B cell (primary cell): ENCODE measurements at regions not wholly inside any gene's neighbourhood (a gene's known extent, or its start where the extent isn't known, plus 50 kb on each side); places are given as distances from the start of the nearest gene placed in this dataset.

Experiments used
- ATAC-seq: fragments of 200-7000 bp; cut with Tn5 transposase; one replicate; pipeline ENCODE4 v1.10.0; 2021; ENCODE audit warnings: low read depth, mild to moderate bottlenecking, moderate number of reproducible peaks, moderate library complexity
- CTCF ChIA-PET: fragments of 350-600 bp; sonication (Branson Sonifier 250); formaldehyde crosslinking; loops from one replicate; lab custom pipeline; 2021; ENCODE audit warnings: antibody characterized with exemption, inconsistent platforms; lab: Charles Lee
- POLR2A ChIA-PET: fragments of 350-600 bp; sonication (Branson Sonifier 250); formaldehyde crosslinking; loops from one replicate; lab custom pipeline; 2021; ENCODE audit warnings: antibody characterized with exemption; lab: Charles Lee
- DNase-seq: peaks from one replicate; pipeline ENCODE4 v3.0.0; 2013
- H2AFZ ChIP-seq: 2 replicates; pipeline ENCODE4 v1.6.1; 2012; ENCODE audit warnings: mild to moderate bottlenecking, low read depth, low read length; ENCODE audit not compliant: insufficient read depth, poor library complexity, severe bottlenecking
- H3K27ac ChIP-seq, 2 donors: 1 replicate in 1 of 2; 2 replicates in 1 of 2; pipeline ENCODE4 v1.5.1; 2012 to 2013; ENCODE audit warnings: low read length in 2 of 2, mild to moderate bottlenecking in 2 of 2, moderate library complexity in 1 of 2
- H3K27me3 ChIP-seq, 4 experiments: fragments of 200-600 bp in 1 of 4; sonication (generic) in 1 of 4; replicated peaks in 1 of 4; 1 replicate in 2 of 4; 2 replicates in 2 of 4; pipeline versions ENCODE4 v1.6.1 to v1.7.0; 2013 to 2016; ENCODE audit warnings: low read length in 3 of 4, mild to moderate bottlenecking in 2 of 4, mixed read lengths in 1 of 4, moderate library complexity in 1 of 4; ENCODE audit not compliant: insufficient read depth in 4 of 4, control insufficient read depth in 3 of 4; ENCODE audit errors: control extremely low read depth in 1 of 4
- H3K36me3 ChIP-seq, 2 experiments: replicated peaks in 1 of 2; 1 replicate in 1 of 2; 2 replicates in 1 of 2; pipeline versions ENCODE4 v1.6.1 to v1.7.1; 2013; ENCODE audit warnings: low read length in 1 of 2; ENCODE audit not compliant: insufficient read depth in 2 of 2, control insufficient read depth in 1 of 2; ENCODE audit errors: control extremely low read depth in 1 of 2, extremely low read depth in 1 of 2
- H3K4me1 ChIP-seq, 2 donors: fragments of 200-600 bp in 1 of 2; sonication (generic) in 1 of 2; 1 replicate in 1 of 2; 2 replicates in 1 of 2; pipeline versions ENCODE4 v1.5.1 to v1.6.1; 2013 to 2017; ENCODE audit warnings: low read length in 2 of 2; ENCODE audit not compliant: control insufficient read depth in 2 of 2, insufficient read depth in 2 of 2
- H3K4me2 ChIP-seq: replicated peaks from 2 replicates; pipeline ENCODE3; 2012; ENCODE audit warnings: mild to moderate bottlenecking, low read depth, low read length; ENCODE audit not compliant: poor library complexity, severe bottlenecking
- H3K4me3 ChIP-seq, 5 experiments: fragments of 200-600 bp in 1 of 5; sonication (generic) in 1 of 5; 1 replicate in 3 of 5; 2 replicates in 2 of 5; pipeline versions ENCODE4 v1.5.1 to v1.7.0; 2011 to 2016; ENCODE audit warnings: low read length in 4 of 5, mild to moderate bottlenecking in 4 of 5, low read depth in 2 of 5, control low read depth in 1 of 5, moderate library complexity in 1 of 5; ENCODE audit not compliant: insufficient read depth in 1 of 5; ENCODE audit errors: control extremely low read depth in 1 of 5, extremely low read depth in 1 of 5
- H3K79me2 ChIP-seq: fragments of 200-600 bp; sonication (generic); one replicate; pipeline ENCODE4 v1.6.0; 2016; ENCODE audit warnings: low read length; ENCODE audit not compliant: control insufficient read depth, insufficient read depth
- H3K9ac ChIP-seq: fragments of 200-600 bp; sonication (generic); 2 replicates; pipeline ENCODE4 v1.6.1; 2017; ENCODE audit warnings: mild to moderate bottlenecking, low read length, moderate library complexity
- H3K9me3 ChIP-seq, 3 donors: one replicate each; pipeline versions ENCODE4 v1.6.1 to v1.7.1; 2013; ENCODE audit warnings: low read length in 2 of 3; ENCODE audit not compliant: control insufficient read depth in 2 of 3, insufficient read depth in 1 of 3; ENCODE audit errors: control extremely low read depth in 1 of 3
- H4K20me1 ChIP-seq: 2 replicates; pipeline ENCODE4 v1.6.0; 2012; ENCODE audit warnings: mild to moderate bottlenecking, low read length; ENCODE audit not compliant: insufficient read depth, control insufficient read depth, poor library complexity, severe bottlenecking
- H3K27ac Mint-ChIP-seq: one replicate; pipeline ENCODE4 v1.8.0; 2021; ENCODE audit warnings: mixed read lengths
- H3K27me3 Mint-ChIP-seq: one replicate; pipeline ENCODE4 v1.8.0; 2021; ENCODE audit warnings: mixed read lengths
- H3K4me1 Mint-ChIP-seq: one replicate; pipeline ENCODE4 v1.8.0; 2021; ENCODE audit warnings: mixed read lengths
- H3K4me3 Mint-ChIP-seq: one replicate; pipeline ENCODE4 v1.8.0; 2021; ENCODE audit warnings: mixed read lengths
- H3K9me3 Mint-ChIP-seq: one replicate; pipeline ENCODE4 v1.8.0; 2022; ENCODE audit warnings: mixed read lengths; ENCODE audit not compliant: insufficient read depth
- EZH2 ChIP-seq: IDR thresholded peaks from 2 replicates; pipeline ENCODE4 v1.6.1; 2012; ENCODE audit warnings: borderline replicate concordance, low read depth, mild to moderate bottlenecking, moderate library complexity, low read length; ENCODE audit not compliant: insufficient read depth, poor library complexity, severe bottlenecking
- WGBS: methylation state at CpG from one replicate; pipeline ENCODE4 v1.1.5; 2013; ENCODE audit warnings: missing lambda C conversion rate; ENCODE audit not compliant: insufficient coverage; 5-methylcytosine and 5-hydroxymethylcytosine counted together
- intact Hi-C: fragments of 100-400 bp; cut with micrococcal nuclease; formaldehyde crosslinking; loops from one replicate; pipeline ENCODE4 v1.10.0; 2022
- TF ChIP-seq, protein P1 (sequence below): fragments of 200-600 bp; IDR thresholded peaks from one replicate; pipeline ENCODE4 v1.8.0; 2022; ENCODE audit warnings: antibody characterized with exemption, mild to moderate bottlenecking

- intact Hi-C loops, result no loop called here
- no peak overlapping the region for H3K4me2 ChIP-seq
- no peaks in the 10 kb centered on the region for H3K4me1 ChIP-seq
- H2AFZ ChIP-seq, result no peak overlapping the region
- Mint-ChIP-seq H3K9me3 (peaks cover 8% of the 10 kb centered on the region), H3K27me3 (peaks cover 8% of the 10 kb centered on the region), H3K4me3 (no peak overlapping the region), H3K27ac (no peak overlapping the region), H3K4me1 (no peaks in the 10 kb centered on the region)
- H3K4me3 ChIP-seq, result no peak overlapping the region
- no peaks in the 10 kb centered on the region for H4K20me1 ChIP-seq
- no CpG with 5 or more reads among the region's 4 CpGs for WGBS
- H3K27ac ChIP-seq, result no peak overlapping the region
- no peaks in the 10 kb centered on the region for H3K27me3 ChIP-seq
- no peak for ATAC-seq
- DNase-seq, result no peak
- ChIA-PET POLR2A (no interaction called here), CTCF (no interaction called here)
- peaks cover 0 to 8% (median 0%) of the 10 kb centered on the region in 3 donors for H3K9me3 ChIP-seq
- no peaks in the 10 kb centered on the region for H3K36me3 ChIP-seq
- TF ChIP-seq, protein P1, sequence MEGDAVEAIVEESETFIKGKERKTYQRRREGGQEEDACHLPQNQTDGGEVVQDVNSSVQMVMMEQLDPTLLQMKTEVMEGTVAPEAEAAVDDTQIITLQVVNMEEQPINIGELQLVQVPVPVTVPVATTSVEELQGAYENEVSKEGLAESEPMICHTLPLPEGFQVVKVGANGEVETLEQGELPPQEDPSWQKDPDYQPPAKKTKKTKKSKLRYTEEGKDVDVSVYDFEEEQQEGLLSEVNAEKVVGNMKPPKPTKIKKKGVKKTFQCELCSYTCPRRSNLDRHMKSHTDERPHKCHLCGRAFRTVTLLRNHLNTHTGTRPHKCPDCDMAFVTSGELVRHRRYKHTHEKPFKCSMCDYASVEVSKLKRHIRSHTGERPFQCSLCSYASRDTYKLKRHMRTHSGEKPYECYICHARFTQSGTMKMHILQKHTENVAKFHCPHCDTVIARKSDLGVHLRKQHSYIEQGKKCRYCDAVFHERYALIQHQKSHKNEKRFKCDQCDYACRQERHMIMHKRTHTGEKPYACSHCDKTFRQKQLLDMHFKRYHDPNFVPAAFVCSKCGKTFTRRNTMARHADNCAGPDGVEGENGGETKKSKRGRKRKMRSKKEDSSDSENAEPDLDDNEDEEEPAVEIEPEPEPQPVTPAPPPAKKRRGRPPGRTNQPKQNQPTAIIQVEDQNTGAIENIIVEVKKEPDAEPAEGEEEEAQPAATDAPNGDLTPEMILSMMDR, result no peak
- TF ChIP-seq EZH2, result no peak
- no peak overlapping the region for H3K9ac ChIP-seq
- H3K79me2 ChIP-seq, result no peaks in the 10 kb centered on the region
These were observed 741.2 kb downstream of the PTPRU start for GRCh38 chr1:29977550-29977949.

DNA sequence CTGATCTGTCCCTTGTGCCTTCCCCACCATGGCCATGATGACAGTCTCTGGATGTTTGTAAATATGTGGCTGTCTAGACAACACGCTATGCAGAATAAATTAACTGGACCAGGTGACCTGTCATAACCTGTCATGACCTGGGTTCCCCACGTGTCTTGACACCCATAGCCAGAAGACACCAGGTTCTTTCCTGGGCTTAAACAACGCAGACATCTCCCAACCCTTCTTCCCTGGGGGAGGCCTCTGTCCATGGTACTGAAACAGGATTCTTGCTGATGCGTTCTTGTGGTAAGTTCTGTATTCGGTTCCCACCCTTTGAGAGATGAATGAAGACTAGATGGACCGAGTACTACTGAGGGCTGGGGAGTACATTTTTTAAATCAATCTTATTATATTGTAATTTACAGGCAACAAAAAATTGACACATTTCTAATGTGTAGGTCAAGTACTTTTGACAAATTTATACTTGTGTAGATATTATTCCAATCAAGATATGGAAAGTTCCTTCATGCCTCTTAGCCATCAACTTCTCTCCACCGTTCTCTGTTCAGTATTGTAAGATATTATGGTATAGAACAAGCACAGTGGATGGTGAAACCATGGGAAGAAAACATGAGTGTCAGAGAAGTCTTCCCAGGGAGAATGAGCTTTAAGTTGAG lies 738.8 kb downstream of the PTPRU start:
- Mint-ChIP-seq H3K27ac (no peak overlapping the region), H3K9me3 (peaks cover 5% of the 10 kb centered on the region), H3K4me3 (no peak overlapping the region), H3K27me3 (peaks cover 7% of the 10 kb centered on the region), H3K4me1 (no peaks in the 10 kb centered on the region)
- ATAC-seq (no peak), DNase-seq (no peak)
- Histone ChIP-seq H3K4me3 (no peak overlapping the region), H3K9me3 (no peaks in the 10 kb centered on the region), H3K9ac (no peak overlapping the region), H3K27ac (no peak overlapping the region), H4K20me1 (no peaks in the 10 kb centered on the region), H3K4me2 (no peak overlapping the region), H3K36me3 (no peaks in the 10 kb centered on the region), H2AFZ (no peak overlapping the region), H3K79me2 (no peaks in the 10 kb centered on the region), H3K4me1 (no peaks in the 10 kb centered on the region), H3K27me3 (no peaks in the 10 kb centered on the region)
- intact Hi-C loops, result no loop called here
- ChIA-PET POLR2A (no interaction called here), CTCF (no interaction called here)
- TF ChIP-seq EZH2, result no peak
- TF ChIP-seq, protein P1, result no peak
- WGBS, result 0% methylated on average over 1 of the region's 7 CpGs
